NB4 (cell line): ENCODE measurements at regions not wholly inside any gene's neighbourhood (a gene's known extent, or its start where the extent isn't known, plus 50 kb on each side); places are given as distances from the start of the nearest gene placed in this dataset.
"Not testable (repeated sequence)": the region's sequence is repeated elsewhere in the genome, so short reads cannot be mapped to it uniquely, and the experiment has no call there.

Experiments
- CTCF ChIP-seq: IDR thresholded peaks from one replicate; pipeline ENCODE4 v1.5.1; 2012; ENCODE audit warnings: low read depth, low read length
- POLR2A ChIP-seq: IDR thresholded peaks from 2 replicates; pipeline ENCODE4 v1.6.1; 2011; ENCODE audit warnings: mild to moderate bottlenecking; ENCODE audit not compliant: insufficient read length; ENCODE audit errors: extremely low read depth
- TF ChIP-seq, protein P1 (sequence below): IDR thresholded peaks from 2 replicates; pipeline ENCODE4 v1.6.1; 2011; ENCODE audit warnings: low read depth, low read length

DNA sequence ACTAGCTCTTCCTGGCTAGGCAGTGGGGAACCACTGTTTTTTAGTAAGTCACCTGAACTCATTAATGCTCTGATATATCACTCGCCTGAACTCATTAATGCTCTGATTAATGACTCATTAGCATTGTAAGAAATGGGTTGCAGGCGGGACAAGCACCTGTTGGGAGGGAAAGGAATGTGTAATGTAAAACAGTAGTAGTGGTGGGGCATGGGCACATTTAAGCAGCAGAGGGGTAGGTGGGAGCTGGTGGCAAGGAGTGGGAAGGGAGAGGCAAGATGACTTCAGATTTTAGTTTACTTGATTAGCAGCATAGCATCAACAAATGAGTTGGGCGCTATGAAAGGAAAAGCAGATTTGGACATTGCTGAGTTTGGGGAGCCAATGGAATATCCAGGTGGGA, 68.2 kb downstream of the SYT15B start:
- TF ChIP-seq CTCF, POLR2A: not testable (repeated sequence)
- TF ChIP-seq, protein P1, sequence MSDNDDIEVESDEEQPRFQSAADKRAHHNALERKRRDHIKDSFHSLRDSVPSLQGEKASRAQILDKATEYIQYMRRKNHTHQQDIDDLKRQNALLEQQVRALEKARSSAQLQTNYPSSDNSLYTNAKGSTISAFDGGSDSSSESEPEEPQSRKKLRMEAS: not testable (repeated sequence)
